H1 (cell line): ENCODE measurements at regions not wholly inside any gene's neighbourhood (a gene's known extent, or its start where the extent isn't known, plus 50 kb on each side); places are given as distances from the start of the nearest gene placed in this dataset.

Experiments
- CTCF ChIA-PET: fragments of 300-600 bp; sonication (Branson Sonifier 250); formaldehyde crosslinking; loops from one replicate; lab custom pipeline; 2021; ENCODE audit not compliant: partially characterized antibody; lab: Charles Lee
- POLR2A ChIA-PET: fragments of 300-600 bp; sonication (Branson Sonifier 250); formaldehyde crosslinking; loops from one replicate; lab custom pipeline; 2021; ENCODE audit warnings: inconsistent platforms; ENCODE audit not compliant: partially characterized antibody; lab: Charles Lee
- DNase-seq, 2 experiments: peaks; one replicate each; pipeline versions ENCODE4 v3.0.0 to v3.0.0-alpha.2; 2010 to 2022; ENCODE audit warnings: low spot score in 2 of 2, low read depth in 1 of 2, mixed read lengths in 1 of 2
- FAIRE-seq: peaks from 2 replicates; lab custom pipeline; 2011; peaks lifted over from hg19 to GRCh38; lab: Jason Lieb, UNC
- H2AFZ ChIP-seq: 2 replicates; pipeline ENCODE4 v1.8.1; 2012; ENCODE audit warnings: low read length, inconsistent platforms
- H2AK5ac ChIP-seq: 2 replicates; pipeline ENCODE4 v1.6.1; 2013; ENCODE audit warnings: low read depth, low read length
- H2BK120ac ChIP-seq: replicated peaks from 2 replicates; pipeline ENCODE3; 2013; ENCODE audit warnings: low read depth, low read length, inconsistent platforms
- H2BK12ac ChIP-seq: 2 replicates; pipeline ENCODE4 v1.6.1; 2013; ENCODE audit warnings: low read depth, low read length
- H2BK15ac ChIP-seq: 2 replicates; pipeline ENCODE4 v1.6.1; 2013; ENCODE audit warnings: low read length
- H2BK20ac ChIP-seq: 2 replicates; pipeline ENCODE4 v1.6.1; 2013; ENCODE audit warnings: low read length
- H2BK5ac ChIP-seq: 2 replicates; pipeline ENCODE4 v1.6.1; 2013; ENCODE audit warnings: low read depth, low read length
- H3K14ac ChIP-seq: 2 replicates; pipeline ENCODE4 v1.6.1; 2013; ENCODE audit warnings: inconsistent platforms; ENCODE audit not compliant: insufficient read length
- H3K18ac ChIP-seq: 2 replicates; pipeline ENCODE4 v1.6.1; 2013; ENCODE audit warnings: low read length; ENCODE audit errors: extremely low read depth
- H3K23ac ChIP-seq: 2 replicates; pipeline ENCODE4 v1.6.1; 2013; ENCODE audit warnings: inconsistent platforms; ENCODE audit not compliant: insufficient read length
- H3K23me2 ChIP-seq: 2 replicates; pipeline ENCODE4 v1.6.1; 2013; ENCODE audit warnings: low read depth, low read length
- H3K27ac ChIP-seq: 2 replicates; pipeline ENCODE4 v1.6.1; 2011; ENCODE audit warnings: low read depth, low read length, inconsistent platforms
- H3K27me3 ChIP-seq, 4 experiments: replicated peaks in 1 of 4; 1 replicate in 1 of 4; 2 replicates in 3 of 4; pipeline versions ENCODE4 v1.6.1 to v1.8.1; 2011 to 2013; ENCODE audit warnings: low read length in 3 of 4, mild to moderate bottlenecking in 3 of 4, inconsistent platforms in 2 of 4, mixed read lengths in 2 of 4, moderate library complexity in 1 of 4; ENCODE audit not compliant: control insufficient read depth in 3 of 4, insufficient read depth in 3 of 4; ENCODE audit errors: extremely low read depth in 1 of 4
- H3K36me3 ChIP-seq, 4 experiments: 2 replicates each; pipeline versions ENCODE4 v1.6.1 to v1.8.1; 2011 to 2013; ENCODE audit warnings: mild to moderate bottlenecking in 4 of 4, low read length in 3 of 4, moderate library complexity in 2 of 4, control low read depth in 1 of 4, inconsistent platforms in 1 of 4; ENCODE audit not compliant: insufficient read depth in 4 of 4, control insufficient read depth in 2 of 4
- H3K4ac ChIP-seq: replicated peaks from 2 replicates; pipeline ENCODE3; 2013; ENCODE audit warnings: low read length, low read depth, mixed read lengths, inconsistent platforms; ENCODE audit not compliant: insufficient read length
- H3K4me1 ChIP-seq, 4 experiments: replicated peaks in 1 of 4; 1 replicate in 1 of 4; 2 replicates in 3 of 4; pipeline versions ENCODE4 v1.6.1 to v1.8.1; 2011 to 2013; ENCODE audit warnings: low read length in 3 of 4, inconsistent platforms in 2 of 4, mixed read lengths in 1 of 4; ENCODE audit not compliant: insufficient read depth in 4 of 4, control insufficient read depth in 3 of 4
- H3K4me2 ChIP-seq, 2 experiments: 2 replicates each; pipeline versions ENCODE4 v1.6.1 to v1.8.1; 2011 to 2013; ENCODE audit warnings: low read depth in 2 of 2, low read length in 2 of 2, control low read depth in 1 of 2, inconsistent platforms in 1 of 2, mild to moderate bottlenecking in 1 of 2; ENCODE audit not compliant: insufficient read depth in 1 of 2
- H3K4me3 ChIP-seq, 4 experiments: fragments of 200-600, 300-600 bp in 1 of 4; sonication (generic), shearing (Covaris generic), sonication (Bioruptor Twin) in 1 of 4; 2 replicates each; pipeline versions ENCODE4 v1.5.1 to v1.8.1; 2011 to 2016; ENCODE audit warnings: low read length in 4 of 4, low read depth in 3 of 4, control low read depth in 2 of 4, inconsistent platforms in 2 of 4, mild to moderate bottlenecking in 2 of 4, mixed read lengths in 1 of 4, moderate library complexity in 1 of 4; ENCODE audit not compliant: insufficient read depth in 2 of 4; ENCODE audit errors: extremely low read depth in 1 of 4
- H3K56ac ChIP-seq: replicated peaks from 2 replicates; pipeline ENCODE3; 2013; ENCODE audit warnings: low read depth, mild to moderate bottlenecking, mixed read lengths, low read length, inconsistent platforms; ENCODE audit not compliant: insufficient read length
- H3K79me1 ChIP-seq: 2 replicates; pipeline ENCODE4 v1.6.1; 2013; ENCODE audit warnings: low read depth, low read length, control low read depth
- H3K79me2 ChIP-seq, 2 experiments: 2 replicates each; pipeline versions ENCODE4 v1.6.1 to v1.8.1; 2012 to 2013; ENCODE audit warnings: low read length in 2 of 2, mild to moderate bottlenecking in 2 of 2, inconsistent platforms in 1 of 2; ENCODE audit not compliant: insufficient read depth in 2 of 2, control insufficient read depth in 1 of 2
- H3K9ac ChIP-seq, 4 experiments: replicated peaks in 1 of 4; 1 replicate in 1 of 4; 2 replicates in 3 of 4; pipeline versions ENCODE4 v1.6.1 to v1.8.1; 2011 to 2013; ENCODE audit warnings: low read depth in 3 of 4, low read length in 3 of 4, control low read depth in 2 of 4, mild to moderate bottlenecking in 2 of 4, moderate library complexity in 2 of 4, inconsistent platforms in 1 of 4; ENCODE audit errors: extremely low read depth in 1 of 4
- H3K9me3 ChIP-seq, 2 experiments: 2 replicates each; pipeline versions ENCODE4 v1.6.1 to v1.8.1; 2012 to 2013; ENCODE audit warnings: mild to moderate bottlenecking in 2 of 2, moderate library complexity in 2 of 2, control low read depth in 1 of 2, inconsistent platforms in 1 of 2, low read depth in 1 of 2, low read length in 1 of 2, mixed read lengths in 1 of 2; ENCODE audit not compliant: insufficient read depth in 2 of 2
- H4K20me1 ChIP-seq, 2 experiments: replicated peaks in 1 of 2; 2 replicates each; pipeline versions ENCODE3 to v1.8.1; 2011 to 2013; ENCODE audit warnings: inconsistent platforms in 2 of 2, low read length in 2 of 2, mild to moderate bottlenecking in 1 of 2; ENCODE audit not compliant: insufficient read depth in 2 of 2, control insufficient read depth in 1 of 2
- H4K5ac ChIP-seq: 2 replicates; pipeline ENCODE4 v1.6.1; 2013; ENCODE audit warnings: low read length, low read depth, mixed read lengths, inconsistent platforms; ENCODE audit not compliant: insufficient read length
- H4K8ac ChIP-seq: 2 replicates; pipeline ENCODE4 v1.8.0; 2013; ENCODE audit warnings: mild to moderate bottlenecking, moderate library complexity, low read length, inconsistent platforms; ENCODE audit not compliant: insufficient read depth; ENCODE audit errors: extremely low read depth
- H4K91ac ChIP-seq: replicated peaks from 2 replicates; pipeline ENCODE3; 2013; ENCODE audit warnings: low read length, mixed read lengths, inconsistent platforms; ENCODE audit not compliant: insufficient read length
- SIRT6 ChIP-seq: IDR thresholded peaks from one replicate; pipeline ENCODE4 v1.7.1; 2012; ENCODE audit warnings: low read length, inconsistent platforms
- WGBS, 2 experiments: shearing (Covaris generic) in 1 of 2; methylation state at CpG; one replicate each; pipeline versions ENCODE4 v1.1.6 to v1.1.7; 2013 to 2015; ENCODE audit warnings: low lambda C conversion rate in 2 of 2, mixed read lengths in 2 of 2, inconsistent platforms in 1 of 2, low coverage in 1 of 2, missing lambda C conversion rate in 1 of 2; ENCODE audit not compliant: insufficient replicate concordance in 2 of 2, insufficient coverage in 1 of 2, insufficient read length in 1 of 2; ENCODE audit errors: extremely low coverage in 1 of 2, missing lambda C conversion rate in 1 of 2; 5-methylcytosine and 5-hydroxymethylcytosine counted together
- TF ChIP-seq, protein P1 (sequence below): IDR thresholded peaks from 2 replicates; pipeline ENCODE4 v1.6.1; 2012; ENCODE audit warnings: inconsistent platforms

DNA sequence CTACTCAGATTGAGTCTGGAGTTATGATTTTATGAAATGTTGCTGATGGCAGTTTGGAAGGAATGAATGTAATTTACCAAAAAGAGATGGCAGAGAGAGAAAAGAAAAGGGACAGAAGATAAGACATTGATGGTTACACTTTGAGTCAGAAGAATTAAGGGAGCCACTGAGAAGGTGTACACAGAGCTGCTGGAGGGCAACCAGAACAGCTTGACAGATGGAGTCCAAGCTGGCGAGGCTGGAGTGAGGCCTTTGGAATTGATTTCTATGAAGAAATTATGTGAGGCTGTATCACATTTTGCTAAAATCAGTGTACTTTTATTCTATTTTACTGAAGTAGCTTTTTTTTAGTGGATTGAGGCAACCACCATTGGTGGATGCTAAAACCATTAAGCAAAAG, 740.5 kb downstream of the REEP3 start:
- Histone ChIP-seq H2BK5ac (no peak overlapping the region), H3K36me3 (no peaks in the 10 kb centered on the region), H3K23me2 (peaks cover 2% of the 10 kb centered on the region; the same call in 1 of the 2 replicates), H4K8ac (no peak overlapping the region), H2BK120ac (no peak overlapping the region), H3K9me3 (no peaks in the 10 kb centered on the region), H2BK20ac (no peak overlapping the region), H4K91ac (no peak overlapping the region), H3K56ac (no peak overlapping the region), H2BK12ac (no peak overlapping the region), H3K4me3 (no peak overlapping the region), H3K4me2 (no peak overlapping the region), H3K27ac (no peak overlapping the region), H3K79me1 (no peaks in the 10 kb centered on the region), H3K4ac (no peak overlapping the region), H3K9ac (no peak overlapping the region), H3K4me1 (no peaks in the 10 kb centered on the region), H3K27me3 (no peaks in the 10 kb centered on the region), H2BK15ac (no peak overlapping the region), H3K18ac (no peak overlapping the region), H2AK5ac (no peak overlapping the region), H2AFZ (no peak overlapping the region), H3K14ac (no peak overlapping the region), H3K23ac (no peak overlapping the region), H3K79me2 (no peaks in the 10 kb centered on the region), H4K5ac (no peak overlapping the region), H4K20me1 (no peaks in the 10 kb centered on the region)
- TF ChIP-seq, protein P1, sequence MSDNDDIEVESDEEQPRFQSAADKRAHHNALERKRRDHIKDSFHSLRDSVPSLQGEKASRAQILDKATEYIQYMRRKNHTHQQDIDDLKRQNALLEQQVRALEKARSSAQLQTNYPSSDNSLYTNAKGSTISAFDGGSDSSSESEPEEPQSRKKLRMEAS: no peak
- no peak for TF ChIP-seq SIRT6
- CTCF ChIA-PET: interaction anchor here (3.9 kb wide), 1 partner anchor 11 kb away, joined by 30 read pairs; no protein-coding TSS in a partner anchor
- WGBS, 2 experiments: 93% methylated on average over 1 of the region's 1 CpG; no CpG with 5 or more reads in 1 of the 2 experiments
- POLR2A ChIA-PET: no interaction called here
- no peak for DNase-seq
- no peak for FAIRE-seq
